SK-N-MC (cell line): ENCODE measurements at regions not wholly inside any gene's neighbourhood (a gene's known extent, or its start where the extent isn't known, plus 50 kb on each side); places are given as distances from the start of the nearest gene placed in this dataset.

Source experiments
- DNase-seq: peaks from one replicate; pipeline ENCODE4 v3.0.0-alpha.2; 2011; ENCODE audit warnings: low read depth, low spot score
- H3K27ac ChIP-seq: fragments of 200-600 bp; sonication (generic); 2 replicates; pipeline ENCODE4 v1.5.1; 2016; ENCODE audit warnings: mixed run types
- H3K36me3 ChIP-seq: fragments of 200-600 bp; sonication (generic); 2 replicates; pipeline ENCODE4 v1.6.1; 2017; ENCODE audit warnings: antibody characterized with exemption, low read length, mixed read lengths; ENCODE audit not compliant: insufficient read depth
- H3K4me3 ChIP-seq: fragments of 200-600 bp; sonication (generic); 2 replicates; pipeline ENCODE4 v1.5.1; 2016
- H3K9ac ChIP-seq: fragments of 200-600 bp; sonication (generic); 2 replicates; pipeline ENCODE4 v1.8.0; 2017; ENCODE audit warnings: mixed run types, mixed read lengths; ENCODE audit not compliant: insufficient read length
- H3K9me3 ChIP-seq: fragments of 200-600 bp; sonication (generic); 2 replicates; pipeline ENCODE4 v1.6.1; 2017; ENCODE audit warnings: low read depth, mild to moderate bottlenecking, antibody characterized with exemption, low read length, moderate library complexity, mixed read lengths
- EZH2 ChIP-seq: fragments of 200-600 bp; sonication (generic); IDR thresholded peaks from one replicate; pipeline ENCODE4 v1.6.1; 2017; ENCODE audit warnings: antibody characterized with exemption
- FOXP2 ChIP-seq: optimal IDR thresholded peaks from 2 replicates; pipeline ENCODE3; 2011; ENCODE audit warnings: mild to moderate bottlenecking, moderate library complexity; ENCODE audit not compliant: insufficient read depth; ENCODE audit errors: extremely low read length, control extremely low read depth
- POLR2AphosphoS5 ChIP-seq: IDR thresholded peaks from 2 replicates; pipeline ENCODE4 v1.6.1; 2012; ENCODE audit warnings: mild to moderate bottlenecking, low read depth, low read length, borderline replicate concordance

DNA sequence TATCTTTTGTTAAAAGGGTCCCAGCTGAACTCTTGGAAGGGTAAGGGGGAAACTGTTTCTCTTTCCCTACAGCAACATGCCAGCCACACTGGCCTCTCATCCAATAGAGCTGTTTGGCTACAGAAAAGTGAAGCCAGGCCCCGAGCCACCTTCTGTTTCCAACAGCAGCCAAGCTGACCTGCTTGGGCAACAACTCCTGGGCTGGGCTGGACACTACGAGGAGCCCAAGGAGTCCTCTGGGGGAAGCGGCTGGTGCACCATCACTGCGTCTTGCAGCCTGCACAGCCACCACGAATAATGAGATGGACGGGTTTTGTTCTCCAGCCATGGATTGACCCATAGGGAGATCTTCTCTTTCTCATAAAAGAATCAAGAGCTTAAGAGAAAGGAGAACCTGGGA is 624.9 kb downstream of the NPHP4 start:
- DNase-seq, result no peak
- H3K4me3 ChIP-seq, result no peak overlapping the region
- H3K27ac ChIP-seq, result no peak overlapping the region
- no peak overlapping the region for H3K9ac ChIP-seq
- no peaks in the 10 kb centered on the region for H3K9me3 ChIP-seq
- H3K36me3 ChIP-seq, result no peaks in the 10 kb centered on the region
- TF ChIP-seq FOXP2 (no peak), EZH2 (no peak), POLR2AphosphoS5 (no peak)

DNA sequence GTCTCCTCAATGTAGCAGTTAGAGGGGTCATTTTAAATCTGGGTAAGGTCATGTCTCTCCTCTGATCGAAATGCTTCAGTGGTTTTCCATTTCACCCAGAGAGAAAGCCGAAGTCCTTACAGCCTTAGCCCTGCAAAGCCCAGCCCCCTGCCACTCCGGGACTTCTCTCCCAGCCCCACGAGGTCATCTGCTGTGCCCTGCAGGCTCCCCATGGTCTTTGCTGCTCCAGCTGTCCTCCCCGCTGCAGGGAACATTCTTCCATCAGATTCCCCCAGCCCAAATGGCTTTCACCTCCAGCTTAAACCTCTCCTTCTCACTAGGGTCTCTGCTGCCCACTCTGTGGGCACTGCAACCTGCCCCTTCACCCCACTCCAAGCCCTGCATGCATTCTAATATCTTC is 626.5 kb downstream of the NPHP4 start:
- Histone ChIP-seq H3K27ac (no peak overlapping the region), H3K4me3 (no peak overlapping the region), H3K9ac (no peak overlapping the region), H3K36me3 (no peaks in the 10 kb centered on the region), H3K9me3 (no peaks in the 10 kb centered on the region)
- TF ChIP-seq EZH2 (no peak), POLR2AphosphoS5 (no peak), FOXP2 (no peak)
- DNase-seq, result no peak

GRCh38 chr1:5364591-5364990 is 627.6 kb downstream of the NPHP4 start:
- H3K4me3 ChIP-seq, result no peak overlapping the region
- no peaks in the 10 kb centered on the region for H3K9me3 ChIP-seq
- no peaks in the 10 kb centered on the region for H3K36me3 ChIP-seq
- H3K27ac ChIP-seq, result no peak overlapping the region
- H3K9ac ChIP-seq, result no peak overlapping the region
- TF ChIP-seq POLR2AphosphoS5, result no peak
- TF ChIP-seq FOXP2, result no peak
- TF ChIP-seq EZH2, result no peak
- DNase-seq, result no peak

DNA sequence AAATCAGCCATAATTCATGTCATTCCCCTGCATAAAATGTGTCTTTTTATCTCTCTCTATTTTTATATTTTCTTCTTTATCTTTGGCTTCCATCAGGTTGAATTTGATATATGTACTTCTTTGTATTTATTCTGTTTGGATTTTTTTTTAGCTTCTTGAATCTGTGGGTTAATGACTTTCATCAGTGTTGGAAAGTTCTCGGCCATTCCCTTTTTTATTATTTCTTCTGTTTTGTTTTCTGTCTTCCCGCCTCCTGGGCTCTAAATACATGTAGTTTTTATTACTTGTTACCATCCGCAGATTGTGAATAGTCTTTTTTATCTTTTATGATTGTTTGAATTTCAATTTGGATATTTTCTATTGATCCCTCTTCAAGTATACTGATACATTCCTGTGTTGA is 637.5 kb downstream of the NPHP4 start:
- H3K36me3 ChIP-seq, result no peaks in the 10 kb centered on the region
- H3K27ac ChIP-seq, result no peak overlapping the region
- no peak for TF ChIP-seq EZH2
- TF ChIP-seq POLR2AphosphoS5, result no peak
- no peak for TF ChIP-seq FOXP2
- H3K9ac ChIP-seq, result no peak overlapping the region
- no peak overlapping the region for H3K4me3 ChIP-seq
- DNase-seq, result no peak
- H3K9me3 ChIP-seq, result no peaks in the 10 kb centered on the region

- Histone ChIP-seq H3K9ac (no peak overlapping the region), H3K9me3 (no peaks in the 10 kb centered on the region), H3K27ac (no peak overlapping the region), H3K36me3 (no peaks in the 10 kb centered on the region), H3K4me3 (no peak overlapping the region)
- TF ChIP-seq FOXP2, result no peak
- TF ChIP-seq POLR2AphosphoS5, result no peak
- TF ChIP-seq EZH2, result no peak
- no peak for DNase-seq
These were observed 640.9 kb downstream of the NPHP4 start for GRCh38 chr1:5351366-5351765.

DNA sequence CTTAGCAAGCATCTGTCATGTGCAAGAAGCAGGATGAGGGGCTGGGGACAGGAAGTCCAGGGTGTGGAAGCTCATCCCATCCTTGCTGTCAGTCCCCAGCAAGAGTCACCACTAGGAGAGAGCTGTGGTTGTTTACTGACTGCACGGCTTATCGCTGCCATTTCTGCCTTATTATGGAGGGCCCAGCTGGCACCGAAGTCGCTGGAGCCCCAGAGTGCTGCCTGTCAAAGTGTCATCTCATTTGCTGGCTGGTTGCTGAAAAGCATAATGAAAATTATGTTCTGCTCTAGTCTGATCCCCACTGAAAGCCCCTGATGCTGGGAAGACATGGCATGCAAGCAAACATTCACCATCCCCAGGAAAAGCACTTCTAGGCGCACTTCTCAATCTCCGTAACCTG is 642.7 kb downstream of the NPHP4 start:
- no peak overlapping the region for H3K4me3 ChIP-seq
- no peak overlapping the region for H3K9ac ChIP-seq
- H3K27ac ChIP-seq, result no peak overlapping the region
- no peak for DNase-seq
- TF ChIP-seq EZH2 (no peak), POLR2AphosphoS5 (no peak), FOXP2 (no peak)
- H3K9me3 ChIP-seq, result no peaks in the 10 kb centered on the region
- H3K36me3 ChIP-seq, result no peaks in the 10 kb centered on the region

GRCh38 chr1:5348732-5349465 is 643.3 kb downstream of the NPHP4 start:
- no peaks in the 10 kb centered on the region for H3K9me3 ChIP-seq
- TF ChIP-seq EZH2 (no peak), POLR2AphosphoS5 (no peak), FOXP2 (no peak)
- no peak overlapping the region for H3K27ac ChIP-seq
- H3K36me3 ChIP-seq, result no peaks in the 10 kb centered on the region
- no peak overlapping the region for H3K9ac ChIP-seq
- H3K4me3 ChIP-seq, result no peak overlapping the region
- DNase-seq, result no peak

DNA sequence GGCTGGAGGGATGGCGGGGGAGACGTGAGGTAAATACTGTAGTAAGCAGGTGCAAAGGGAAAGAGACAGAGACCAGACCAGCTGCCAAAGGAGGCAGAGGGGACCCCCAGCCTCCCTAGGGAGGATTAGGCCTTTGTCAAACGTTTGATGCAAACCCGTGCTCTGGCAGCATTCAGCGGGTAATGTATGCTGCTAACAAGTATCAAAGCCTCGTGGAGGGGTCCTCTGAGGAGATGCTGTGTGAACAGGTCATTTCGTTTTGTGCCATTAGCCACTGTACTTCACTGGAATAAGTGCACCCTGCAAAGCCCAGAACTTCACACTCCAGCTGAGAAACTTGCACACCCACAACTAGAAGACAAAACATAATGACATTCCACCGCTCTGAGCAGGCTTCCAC is 644.5 kb downstream of the NPHP4 start:
- Histone ChIP-seq H3K36me3 (no peaks in the 10 kb centered on the region), H3K27ac (no peak overlapping the region), H3K4me3 (no peak overlapping the region), H3K9ac (no peak overlapping the region), H3K9me3 (no peaks in the 10 kb centered on the region)
- TF ChIP-seq EZH2, result no peak
- no peak for TF ChIP-seq FOXP2
- no peak for TF ChIP-seq POLR2AphosphoS5
- DNase-seq, result no peak

DNA sequence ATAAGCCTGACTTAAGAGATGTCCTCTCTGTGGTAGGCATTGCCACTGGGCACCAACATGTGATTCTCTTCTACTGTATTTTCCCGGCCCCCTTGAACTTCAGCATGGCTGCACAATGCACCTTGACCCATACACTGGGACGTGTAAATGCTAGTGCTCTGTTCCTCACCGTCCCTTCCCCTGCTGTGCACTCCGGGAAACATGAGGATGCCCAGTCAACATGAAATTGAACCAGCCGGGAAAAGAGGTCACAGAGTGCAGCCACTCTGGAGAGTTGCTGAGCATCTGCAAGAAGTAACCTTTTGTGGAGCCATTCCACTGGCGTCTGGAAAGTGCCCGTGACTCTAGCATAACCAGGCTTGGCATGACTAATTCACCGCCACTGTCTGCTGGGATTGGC is 646.7 kb downstream of the NPHP4 start:
- Histone ChIP-seq H3K4me3 (no peak overlapping the region), H3K27ac (no peak overlapping the region), H3K36me3 (no peaks in the 10 kb centered on the region), H3K9ac (no peak overlapping the region), H3K9me3 (no peaks in the 10 kb centered on the region)
- DNase-seq, result no peak
- no peak for TF ChIP-seq FOXP2
- TF ChIP-seq EZH2, result no peak
- TF ChIP-seq POLR2AphosphoS5, result no peak
